Vagina (tissue), 2 donors: ENCODE measurements at regions not wholly inside any gene's neighbourhood (a gene's known extent, or its start where the extent isn't known, plus 50 kb on each side); places are given as distances from the start of the nearest gene placed in this dataset.

Experiments
- DNase-seq, 2 donors: peaks; one replicate each; pipeline ENCODE4 v3.0.0-alpha.2; 2017; ENCODE audit errors: extremely low spot score in 2 of 2
- H3K27ac ChIP-seq: fragments of 200-600 bp; sonication (generic); one replicate; pipeline ENCODE4 v1.5.1; 2019
- H3K27me3 ChIP-seq: fragments of 200-600 bp; sonication (generic); one replicate; pipeline ENCODE4 v1.5.1; 2019
- H3K36me3 ChIP-seq, 2 donors: fragments of 200-600 bp; sonication (generic); one replicate each; pipeline ENCODE4 v1.5.1; 2017 to 2019
- H3K4me1 ChIP-seq: fragments of 200-600 bp; sonication (generic); one replicate; pipeline ENCODE4 v1.5.1; 2019
- H3K4me3 ChIP-seq, 2 donors: fragments of 200-600 bp; sonication (generic); 1 replicate in 1 of 2; 2 replicates in 1 of 2; pipeline ENCODE4 v1.5.1; 2016 to 2019
- H3K9me3 ChIP-seq: fragments of 200-600 bp; sonication (generic); one replicate; pipeline ENCODE4 v1.5.1; 2019
- CTCF ChIP-seq, 3 experiments: fragments of 450-650 bp in 2 of 3; fragments of 200-600 bp in 1 of 3; sonication (generic) in 1 of 3; IDR thresholded peaks; one replicate each; pipeline ENCODE4 v1.5.1; 2017 to 2019; ENCODE audit warnings: antibody characterized with exemption in 3 of 3, mild to moderate bottlenecking in 2 of 3, moderate library complexity in 2 of 3
- POLR2A ChIP-seq, 2 donors: fragments of 450-650 bp; IDR thresholded peaks; one replicate each; pipeline ENCODE4 v1.6.1; 2017; ENCODE audit warnings: antibody characterized with exemption in 2 of 2, mild to moderate bottlenecking in 2 of 2, moderate library complexity in 2 of 2
- POLR2AphosphoS5 ChIP-seq, 2 donors: sonication (generic); formaldehyde crosslinking; IDR thresholded peaks; one replicate each; pipeline ENCODE4 v1.9.0; 2017; ENCODE audit warnings: antibody characterized with exemption in 2 of 2, mild to moderate bottlenecking in 2 of 2, low read depth in 1 of 2; ENCODE audit not compliant: insufficient read depth in 1 of 2
- intact Hi-C: fragments of 100-400 bp; cut with DNase I; formaldehyde crosslinking; loops from one replicate; pipeline ENCODE4 v1.15.1; 2023

- Histone ChIP-seq H3K4me3 (no peak overlapping the region), H3K36me3 (no peaks in the 10 kb centered on the region), H3K27me3 (no peaks in the 10 kb centered on the region), H3K27ac (no peak overlapping the region), H3K4me1 (no peaks in the 10 kb centered on the region), H3K9me3 (no peaks in the 10 kb centered on the region)
- intact Hi-C loops, result no loop called here
- TF ChIP-seq POLR2AphosphoS5 (IDR thresholded peaks at IDR 0.05; ENCODE audit: insufficient read depth in 1 of 2, low read depth in 1 of 2) (no peak), POLR2A (IDR thresholded peaks at IDR 0.05) (no peak), CTCF (IDR thresholded peaks at IDR 0.05) (no peak)
- no peak for DNase-seq
Observed at GRCh38 chr7:52146871-52147634, 830.4 kb upstream of the COBL start.

- no peak for DNase-seq
- Histone ChIP-seq H3K9me3 (no peaks in the 10 kb centered on the region), H3K27me3 (no peaks in the 10 kb centered on the region), H3K27ac (no peak overlapping the region), H3K36me3 (no peaks in the 10 kb centered on the region), H3K4me3 (no peak overlapping the region), H3K4me1 (no peaks in the 10 kb centered on the region)
- intact Hi-C loops, result no loop called here
- TF ChIP-seq POLR2A (IDR thresholded peaks at IDR 0.05), result no peak
- TF ChIP-seq POLR2AphosphoS5 (IDR thresholded peaks at IDR 0.05; ENCODE audit: insufficient read depth in 1 of 2, low read depth in 1 of 2), result no peak
- no peak for TF ChIP-seq CTCF (IDR thresholded peaks at IDR 0.05)
Observed at GRCh38 chr7:52143219-52143618, 826.6 kb upstream of the COBL start.

GRCh38 chr7:52140851-52141250, 824.2 kb upstream of the COBL start:
- Histone ChIP-seq H3K27me3 (no peaks in the 10 kb centered on the region), H3K27ac (no peak overlapping the region), H3K4me3 (no peak overlapping the region), H3K9me3 (no peaks in the 10 kb centered on the region), H3K36me3 (no peaks in the 10 kb centered on the region), H3K4me1 (no peaks in the 10 kb centered on the region)
- intact Hi-C loops, result no loop called here
- no peak for DNase-seq
- TF ChIP-seq POLR2AphosphoS5 (IDR thresholded peaks at IDR 0.05; ENCODE audit: insufficient read depth in 1 of 2, low read depth in 1 of 2) (no peak), POLR2A (IDR thresholded peaks at IDR 0.05) (no peak), CTCF (IDR thresholded peaks at IDR 0.05) (no peak)

- intact Hi-C loops, result no loop called here
Observed at GRCh38 chr7:52135403-52135802, 818.8 kb upstream of the COBL start.

More at GRCh38 chr7:52135403-52135802, 818.8 kb upstream of the COBL start:
- H3K4me3 ChIP-seq, result no peak overlapping the region
- H3K36me3 ChIP-seq, result no peaks in the 10 kb centered on the region
- H3K4me1 ChIP-seq, result no peaks in the 10 kb centered on the region
- H3K9me3 ChIP-seq, result no peaks in the 10 kb centered on the region
- DNase-seq, result no peak
- no peaks in the 10 kb centered on the region for H3K27me3 ChIP-seq
- TF ChIP-seq POLR2A (IDR thresholded peaks at IDR 0.05) (no peak), CTCF (IDR thresholded peaks at IDR 0.05) (no peak), POLR2AphosphoS5 (IDR thresholded peaks at IDR 0.05; ENCODE audit: insufficient read depth in 1 of 2, low read depth in 1 of 2) (no peak)
- H3K27ac ChIP-seq, result no peak overlapping the region
